Right lobe of liver (tissue), 4 donors: ENCODE measurements at regions not wholly inside any gene's neighbourhood (a gene's known extent, or its start where the extent isn't known, plus 50 kb on each side); places are given as distances from the start of the nearest gene placed in this dataset.

Experiments used
- CTCF ChIP-seq, 4 donors: fragments of 200-600 bp in 3 of 4; fragments of 450-650 bp in 1 of 4; IDR thresholded peaks; one replicate each; pipeline versions ENCODE4 v1.5.1 to v1.8.0; 2016 to 2022; ENCODE audit warnings: antibody characterized with exemption in 4 of 4, mild to moderate bottlenecking in 2 of 4
- POLR2A ChIP-seq: fragments of 450-650 bp; IDR thresholded peaks from one replicate; pipeline ENCODE4 v1.6.1; 2017; ENCODE audit warnings: antibody characterized with exemption, mild to moderate bottlenecking
- donor health status: DM: no; HTN: no; CAD: no.
- donor health status: DM: no; HTN: no; CAD: no.
- donor health status: DM: no; HTN: yes; CAD: no.

DNA sequence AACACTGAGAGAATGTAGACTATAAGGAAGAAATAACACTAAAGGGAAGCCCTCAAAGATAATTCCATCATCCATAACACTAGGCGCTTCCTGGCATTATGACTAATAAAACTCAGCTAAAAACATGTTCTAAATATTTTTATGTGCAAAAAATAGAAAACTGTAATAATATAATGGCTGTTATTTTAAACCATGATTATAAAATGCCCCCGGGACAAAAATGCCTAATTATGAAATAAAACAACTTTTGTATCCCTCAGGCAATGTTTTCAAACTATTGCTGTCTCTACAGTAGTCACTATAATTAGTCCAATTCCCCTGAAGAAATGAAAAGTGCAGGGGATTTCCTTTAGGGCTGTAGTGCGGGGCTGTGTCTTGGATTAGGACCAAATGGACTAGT, 242.4 kb downstream of the RNF144B start:
- TF ChIP-seq CTCF (IDR thresholded peaks at IDR 0.05): no peak
- TF ChIP-seq POLR2A: no peak
